ENCODE measurements at regions not wholly inside any gene's neighbourhood (a gene's known extent, or its start where the extent isn't known, plus 50 kb on each side); places are given as distances from the start of the nearest gene placed in this dataset.

DNA sequence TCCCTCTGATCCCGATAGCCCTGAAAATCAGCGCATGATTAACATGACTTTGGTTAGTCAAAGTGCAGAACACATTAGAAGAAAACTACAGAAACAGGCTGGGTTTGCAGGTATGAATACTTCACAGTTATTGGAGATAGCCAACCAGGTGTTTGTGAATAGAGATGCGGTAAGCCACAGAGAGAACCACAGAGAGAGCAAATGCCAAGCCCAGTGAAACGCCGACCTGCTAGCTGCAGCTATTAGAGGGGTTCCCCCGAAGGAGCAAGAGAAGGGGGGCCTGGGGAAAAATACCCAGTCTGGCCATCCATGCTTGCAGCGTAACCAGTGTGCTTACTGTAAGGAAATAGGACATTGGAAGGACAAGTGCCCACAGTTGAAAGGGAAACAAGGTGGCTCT is 523.9 kb upstream of the CNTN3 start:
- TF ChIP-seq, protein P1, sequence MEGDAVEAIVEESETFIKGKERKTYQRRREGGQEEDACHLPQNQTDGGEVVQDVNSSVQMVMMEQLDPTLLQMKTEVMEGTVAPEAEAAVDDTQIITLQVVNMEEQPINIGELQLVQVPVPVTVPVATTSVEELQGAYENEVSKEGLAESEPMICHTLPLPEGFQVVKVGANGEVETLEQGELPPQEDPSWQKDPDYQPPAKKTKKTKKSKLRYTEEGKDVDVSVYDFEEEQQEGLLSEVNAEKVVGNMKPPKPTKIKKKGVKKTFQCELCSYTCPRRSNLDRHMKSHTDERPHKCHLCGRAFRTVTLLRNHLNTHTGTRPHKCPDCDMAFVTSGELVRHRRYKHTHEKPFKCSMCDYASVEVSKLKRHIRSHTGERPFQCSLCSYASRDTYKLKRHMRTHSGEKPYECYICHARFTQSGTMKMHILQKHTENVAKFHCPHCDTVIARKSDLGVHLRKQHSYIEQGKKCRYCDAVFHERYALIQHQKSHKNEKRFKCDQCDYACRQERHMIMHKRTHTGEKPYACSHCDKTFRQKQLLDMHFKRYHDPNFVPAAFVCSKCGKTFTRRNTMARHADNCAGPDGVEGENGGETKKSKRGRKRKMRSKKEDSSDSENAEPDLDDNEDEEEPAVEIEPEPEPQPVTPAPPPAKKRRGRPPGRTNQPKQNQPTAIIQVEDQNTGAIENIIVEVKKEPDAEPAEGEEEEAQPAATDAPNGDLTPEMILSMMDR (IDR thresholded peaks at IDR 0.05): no peak
- TF ChIP-seq POLR2A (IDR thresholded peaks at IDR 0.05): no peak

Data from esophagus squamous epithelium (tissue), 4 donors.